ENCODE measurements at regions not wholly inside any gene's neighbourhood (a gene's known extent, or its start where the extent isn't known, plus 50 kb on each side); places are given as distances from the start of the nearest gene placed in this dataset.
A peak's percentile ranks its signal among the peaks of the same experiment; 100 is the strongest.

DNA sequence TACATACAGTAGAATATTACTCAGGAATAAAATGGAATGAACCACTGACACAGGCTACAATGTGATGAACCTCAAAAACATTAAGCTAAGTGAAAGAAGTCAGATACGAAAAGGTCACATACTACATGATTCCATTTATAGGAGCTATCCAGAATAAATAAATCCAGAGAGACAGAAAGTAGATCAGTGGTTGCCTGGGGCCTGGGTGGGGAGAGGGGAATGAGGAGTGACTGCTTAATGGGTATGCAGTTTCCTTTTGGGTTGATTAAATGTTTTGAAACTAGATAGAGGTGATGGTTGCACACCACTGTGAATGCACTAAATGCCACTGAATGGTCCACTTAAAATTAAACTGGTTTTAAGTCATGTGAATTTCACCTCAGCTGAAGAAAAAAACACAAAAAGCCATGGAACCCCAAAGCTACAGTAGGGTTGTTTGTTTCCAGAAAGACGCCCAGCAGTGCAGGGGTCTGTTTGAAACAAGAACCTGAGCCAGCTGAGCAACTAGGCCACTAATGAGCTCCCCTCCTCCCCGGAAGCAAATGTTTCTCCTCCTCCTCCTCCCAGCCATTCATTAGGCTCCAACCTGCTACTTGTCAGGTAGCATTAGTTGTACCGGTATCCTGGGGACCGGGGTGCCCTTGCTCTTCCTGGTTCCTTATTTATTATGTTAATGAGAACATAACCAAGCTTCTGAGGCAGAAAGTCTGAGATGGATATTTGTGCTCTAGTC lies 168.4 kb downstream of the EVX1 start:
- H3K27ac Mint-ChIP-seq (ENCODE audit: unreplicated experiment) = no peak overlapping the region
- no peak overlapping the region for H3K4me3 Mint-ChIP-seq (ENCODE audit: unreplicated experiment)
- no peak for DNase-seq (ENCODE audit: low spot score)
- H3K27me3 Mint-ChIP-seq (ENCODE audit: unreplicated experiment) = peaks cover under 1% of the 10 kb centered on the region
- H3K4me1 Mint-ChIP-seq (ENCODE audit: unreplicated experiment) = peaks cover 3% of the 10 kb centered on the region
- TF ChIP-seq, protein P1, sequence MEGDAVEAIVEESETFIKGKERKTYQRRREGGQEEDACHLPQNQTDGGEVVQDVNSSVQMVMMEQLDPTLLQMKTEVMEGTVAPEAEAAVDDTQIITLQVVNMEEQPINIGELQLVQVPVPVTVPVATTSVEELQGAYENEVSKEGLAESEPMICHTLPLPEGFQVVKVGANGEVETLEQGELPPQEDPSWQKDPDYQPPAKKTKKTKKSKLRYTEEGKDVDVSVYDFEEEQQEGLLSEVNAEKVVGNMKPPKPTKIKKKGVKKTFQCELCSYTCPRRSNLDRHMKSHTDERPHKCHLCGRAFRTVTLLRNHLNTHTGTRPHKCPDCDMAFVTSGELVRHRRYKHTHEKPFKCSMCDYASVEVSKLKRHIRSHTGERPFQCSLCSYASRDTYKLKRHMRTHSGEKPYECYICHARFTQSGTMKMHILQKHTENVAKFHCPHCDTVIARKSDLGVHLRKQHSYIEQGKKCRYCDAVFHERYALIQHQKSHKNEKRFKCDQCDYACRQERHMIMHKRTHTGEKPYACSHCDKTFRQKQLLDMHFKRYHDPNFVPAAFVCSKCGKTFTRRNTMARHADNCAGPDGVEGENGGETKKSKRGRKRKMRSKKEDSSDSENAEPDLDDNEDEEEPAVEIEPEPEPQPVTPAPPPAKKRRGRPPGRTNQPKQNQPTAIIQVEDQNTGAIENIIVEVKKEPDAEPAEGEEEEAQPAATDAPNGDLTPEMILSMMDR (IDR thresholded peaks at IDR 0.05; ENCODE audit: unreplicated experiment) = no peak
- no peaks in the 10 kb centered on the region for H3K9me3 Mint-ChIP-seq (ENCODE audit: unreplicated experiment)
- no peaks in the 10 kb centered on the region for H3K36me3 Mint-ChIP-seq (ENCODE audit: low read depth, unreplicated experiment)

DNA sequence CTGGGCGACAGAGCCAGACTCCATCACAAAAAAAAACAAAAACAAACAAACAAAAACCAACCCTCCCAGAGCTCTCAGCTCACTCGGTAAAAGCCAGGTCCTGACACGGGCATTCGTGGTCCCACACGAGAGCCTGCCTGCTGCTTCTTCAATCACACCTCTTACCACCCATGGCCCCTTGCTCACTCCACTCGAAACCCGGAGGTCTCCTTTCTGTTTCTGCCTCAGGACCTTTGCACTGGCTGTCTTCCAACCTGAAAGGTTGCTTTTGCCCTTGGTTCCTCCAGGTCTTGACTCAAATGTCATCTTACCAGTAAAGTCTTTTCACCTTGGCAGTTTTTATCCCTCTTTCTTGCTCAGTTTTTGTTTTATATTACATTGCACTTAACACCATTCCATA lies 169.6 kb downstream of the EVX1 start:
- peaks cover 3% of the 10 kb centered on the region for H3K4me1 Mint-ChIP-seq (ENCODE audit: unreplicated experiment)
- TF ChIP-seq, protein P1 (IDR thresholded peaks at IDR 0.05; ENCODE audit: unreplicated experiment) = no peak
- no peaks in the 10 kb centered on the region for H3K9me3 Mint-ChIP-seq (ENCODE audit: unreplicated experiment)
- H3K36me3 Mint-ChIP-seq (ENCODE audit: low read depth, unreplicated experiment) = no peaks in the 10 kb centered on the region
- peak overlapping the region; percentile 16 for H3K27ac Mint-ChIP-seq (ENCODE audit: unreplicated experiment)
- H3K4me3 Mint-ChIP-seq (ENCODE audit: unreplicated experiment) = no peak overlapping the region
- no peaks in the 10 kb centered on the region for H3K27me3 Mint-ChIP-seq (ENCODE audit: unreplicated experiment)
- DNase-seq (ENCODE audit: low spot score) = no peak

DNA sequence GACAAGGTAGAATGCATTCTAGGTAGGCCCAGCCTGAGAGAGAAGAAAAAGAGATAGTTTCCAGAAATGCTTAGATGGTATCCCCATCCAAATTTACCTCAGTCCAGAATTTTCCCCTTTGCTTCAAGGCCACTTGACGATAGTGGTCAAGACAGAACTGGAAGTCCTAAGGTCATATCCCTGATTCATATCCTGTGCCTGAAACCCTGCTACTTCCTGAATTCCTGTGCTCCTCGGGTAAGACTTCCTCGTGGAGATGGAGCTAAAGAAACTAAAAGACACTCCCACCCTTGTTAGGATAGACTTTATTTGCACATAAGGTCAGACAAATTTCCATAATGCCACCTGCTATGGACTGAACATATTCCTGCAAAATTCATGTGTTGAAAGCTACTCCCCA lies 175.9 kb downstream of the EVX1 start:
- no peak for DNase-seq (ENCODE audit: low spot score)
- Mint-ChIP-seq H3K4me3 (ENCODE audit: unreplicated experiment) (no peak overlapping the region), H3K9me3 (ENCODE audit: unreplicated experiment) (no peaks in the 10 kb centered on the region), H3K27me3 (ENCODE audit: unreplicated experiment) (peaks cover 2% of the 10 kb centered on the region), H3K27ac (ENCODE audit: unreplicated experiment) (peak overlapping the region; percentile 27), H3K36me3 (ENCODE audit: low read depth, unreplicated experiment) (no peaks in the 10 kb centered on the region), H3K4me1 (ENCODE audit: unreplicated experiment) (peaks cover 13% of the 10 kb centered on the region)
- TF ChIP-seq, protein P1 (IDR thresholded peaks at IDR 0.05; ENCODE audit: unreplicated experiment) = no peak

DNA sequence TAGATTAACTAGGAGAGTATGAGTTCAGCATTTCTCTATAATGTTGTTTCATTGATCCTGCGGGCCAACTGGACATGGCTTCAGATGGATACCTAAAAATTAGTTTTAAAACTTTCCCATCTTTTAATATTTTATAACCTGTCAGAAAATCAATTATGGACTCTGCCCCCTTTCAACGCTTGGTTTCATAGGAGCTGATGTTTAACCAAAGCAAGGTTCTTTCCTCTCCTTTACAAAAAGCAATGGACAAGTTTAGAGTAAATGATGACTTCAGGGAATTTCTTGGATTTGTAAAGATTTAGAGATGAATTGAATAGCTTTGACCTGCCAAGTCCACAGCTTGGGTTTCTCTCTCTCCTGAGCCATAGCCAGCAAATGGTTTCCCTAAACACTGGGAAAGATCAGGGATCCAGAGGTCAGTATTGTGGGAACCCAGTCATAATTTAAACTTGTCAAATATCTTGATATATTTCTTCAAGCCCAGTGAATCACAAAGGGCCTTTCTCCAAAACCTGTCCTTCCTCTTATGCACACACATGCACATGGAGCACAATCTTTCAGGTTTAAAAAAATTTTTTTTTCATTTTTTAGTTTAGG lies 177.1 kb downstream of the EVX1 start:
- no peak overlapping the region for H3K4me3 Mint-ChIP-seq (ENCODE audit: unreplicated experiment)
- no peaks in the 10 kb centered on the region for H3K36me3 Mint-ChIP-seq (ENCODE audit: low read depth, unreplicated experiment)
- TF ChIP-seq, protein P1 (IDR thresholded peaks at IDR 0.05; ENCODE audit: unreplicated experiment) = no peak

DNA sequence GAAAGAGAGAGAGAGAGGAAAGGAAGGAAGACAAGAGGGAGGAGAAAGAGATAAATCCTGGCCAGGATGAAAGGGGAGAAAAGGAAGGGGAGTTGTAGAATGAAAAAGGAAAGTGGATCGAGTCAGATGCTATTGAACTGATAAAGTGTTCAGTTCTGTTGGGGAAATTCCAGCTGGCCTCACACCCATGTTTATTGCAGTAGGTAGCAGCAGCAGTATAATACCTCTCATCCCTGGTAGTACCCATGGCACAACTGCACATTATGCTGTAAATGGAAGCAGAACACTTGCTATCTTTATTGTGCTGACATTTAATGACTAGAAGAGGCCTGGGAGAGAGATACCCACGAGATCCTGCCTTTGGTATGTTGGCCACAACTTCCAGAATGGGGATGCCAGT lies 178.1 kb downstream of the EVX1 start:
- H3K4me1 Mint-ChIP-seq (ENCODE audit: unreplicated experiment) = peaks cover 30% of the 10 kb centered on the region
- H3K4me3 Mint-ChIP-seq (ENCODE audit: unreplicated experiment) = no peak overlapping the region
- H3K27ac Mint-ChIP-seq (ENCODE audit: unreplicated experiment) = no peak overlapping the region
- DNase-seq (ENCODE audit: low spot score) = no peak
- TF ChIP-seq, protein P1 (IDR thresholded peaks at IDR 0.05; ENCODE audit: unreplicated experiment) = no peak
- peaks cover 2% of the 10 kb centered on the region for H3K27me3 Mint-ChIP-seq (ENCODE audit: unreplicated experiment)
- H3K36me3 Mint-ChIP-seq (ENCODE audit: low read depth, unreplicated experiment) = no peaks in the 10 kb centered on the region
- no peaks in the 10 kb centered on the region for H3K9me3 Mint-ChIP-seq (ENCODE audit: unreplicated experiment)

More for the DNA sequence above, 177.1 kb downstream of the EVX1 start:
- Mint-ChIP-seq H3K27me3 (ENCODE audit: unreplicated experiment) (peaks cover 2% of the 10 kb centered on the region), H3K4me1 (ENCODE audit: unreplicated experiment) (peaks cover 23% of the 10 kb centered on the region), H3K27ac (ENCODE audit: unreplicated experiment) (no peak overlapping the region), H3K9me3 (ENCODE audit: unreplicated experiment) (no peaks in the 10 kb centered on the region)
- DNase-seq (ENCODE audit: low spot score) = no peak
